Testis (tissue), 2 donors: ENCODE measurements at regions not wholly inside any gene's neighbourhood (a gene's known extent, or its start where the extent isn't known, plus 50 kb on each side); places are given as distances from the start of the nearest gene placed in this dataset.

Source experiments
- DNase-seq: peaks from one replicate; pipeline ENCODE4 v3.0.0-alpha.2; 2019
- H3K27ac ChIP-seq, 2 donors: fragments of 200-600 bp; sonication (generic); one replicate each; pipeline ENCODE4 v1.5.1; 2019
- H3K27me3 ChIP-seq: fragments of 200-600 bp; sonication (generic); one replicate; pipeline ENCODE4 v1.5.1; 2019
- H3K36me3 ChIP-seq: fragments of 200-600 bp; sonication (generic); one replicate; pipeline ENCODE4 v1.5.1; 2017; ENCODE audit warnings: low read depth; ENCODE audit errors: missing control alignments
- H3K4me1 ChIP-seq: fragments of 200-600 bp; sonication (generic); one replicate; pipeline ENCODE4 v1.5.1; 2019
- H3K4me3 ChIP-seq, 2 donors: fragments of 200-600 bp; sonication (generic); one replicate each; pipeline ENCODE4 v1.5.1; 2017 to 2019
- H3K9me3 ChIP-seq: fragments of 200-600 bp; sonication (generic); one replicate; pipeline ENCODE4 v1.5.1; 2017
- POLR2A ChIP-seq: fragments of 450-650 bp; IDR thresholded peaks from one replicate; pipeline ENCODE4 v1.6.1; 2017; ENCODE audit warnings: antibody characterized with exemption, mild to moderate bottlenecking, moderate library complexity
- WGBS, 2 donors: methylation state at CpG; one replicate each; pipeline ENCODE4 v1.1.5; 2018; 5-methylcytosine and 5-hydroxymethylcytosine counted together
- intact Hi-C: fragments of 100-400 bp; cut with DNase I; formaldehyde crosslinking; loops from one replicate; pipeline ENCODE4 v1.15.1; 2023; ENCODE audit warnings: low total_unique reads
- TF ChIP-seq, protein P1 (sequence below), 3 experiments: fragments of 450-650 bp in 2 of 3; fragments of 200-600 bp in 1 of 3; sonication (generic) in 1 of 3; IDR thresholded peaks; one replicate each; pipeline ENCODE4 v1.5.1; 2016 to 2019; ENCODE audit warnings: antibody characterized with exemption in 3 of 3, mild to moderate bottlenecking in 2 of 3, moderate library complexity in 1 of 3

DNA sequence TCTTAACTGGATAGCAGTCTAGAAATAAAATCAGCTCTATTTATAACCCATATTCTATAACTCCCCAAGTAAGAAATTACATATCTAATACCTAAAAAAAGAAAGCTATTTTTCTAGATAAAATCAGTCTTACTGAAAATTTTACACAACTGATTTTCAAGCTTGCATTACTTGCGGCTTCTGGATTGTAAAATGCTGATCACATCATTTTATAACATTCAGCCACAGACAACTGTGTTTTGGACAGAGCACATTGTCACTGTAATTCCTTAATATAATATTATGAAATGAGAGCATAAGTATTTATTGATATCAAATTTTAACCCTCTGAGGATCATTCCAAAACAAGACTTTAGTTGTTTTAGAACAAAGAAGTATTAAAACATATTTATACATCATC lies 78.5 kb upstream of the ARID2 start:
- DNase-seq: no peak
- Histone ChIP-seq H3K27ac (no peak overlapping the region), H3K36me3 (no peaks in the 10 kb centered on the region), H3K9me3 (no peaks in the 10 kb centered on the region), H3K27me3 (no peaks in the 10 kb centered on the region), H3K4me3 (no peak overlapping the region), H3K4me1 (no peaks in the 10 kb centered on the region)
- intact Hi-C loops: no loop called here
- TF ChIP-seq POLR2A: no peak
- WGBS, 2 donors: 69 to 91% methylated on average over 1 of the region's 1 CpG

DNA sequence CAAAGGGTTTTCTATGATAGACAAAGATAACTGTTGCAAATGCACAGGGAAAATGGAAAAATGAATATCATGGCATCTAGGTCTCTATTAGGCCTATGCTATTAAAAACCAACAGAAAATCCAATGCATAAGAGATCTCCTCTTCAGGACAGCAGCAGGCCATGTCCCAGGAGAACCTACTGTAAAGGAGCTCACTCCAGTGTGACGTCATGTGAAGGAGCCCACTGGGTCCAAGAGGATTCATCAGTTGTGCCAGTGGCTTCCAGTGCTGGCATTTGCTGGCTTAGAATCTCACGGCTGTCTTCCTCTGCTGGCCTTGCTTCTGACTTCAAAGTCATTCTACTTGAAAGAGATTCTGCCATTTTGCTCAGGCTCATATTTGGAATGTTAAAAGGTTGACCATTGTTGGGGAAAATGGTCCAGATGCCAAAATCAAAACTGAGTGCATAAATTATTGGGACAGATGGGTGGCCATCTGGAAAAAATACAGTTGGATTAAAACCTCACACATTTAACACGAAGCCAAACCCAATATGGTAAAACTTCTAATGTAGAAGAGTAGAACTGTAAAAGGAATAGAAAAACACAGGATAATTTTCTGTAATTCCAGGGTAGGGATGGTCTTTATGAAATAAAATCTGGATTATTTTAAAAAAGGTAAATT lies 75.4 kb upstream of the ARID2 start:
- H3K4me1 ChIP-seq: no peaks in the 10 kb centered on the region
- no peak for TF ChIP-seq POLR2A
- TF ChIP-seq, protein P1, sequence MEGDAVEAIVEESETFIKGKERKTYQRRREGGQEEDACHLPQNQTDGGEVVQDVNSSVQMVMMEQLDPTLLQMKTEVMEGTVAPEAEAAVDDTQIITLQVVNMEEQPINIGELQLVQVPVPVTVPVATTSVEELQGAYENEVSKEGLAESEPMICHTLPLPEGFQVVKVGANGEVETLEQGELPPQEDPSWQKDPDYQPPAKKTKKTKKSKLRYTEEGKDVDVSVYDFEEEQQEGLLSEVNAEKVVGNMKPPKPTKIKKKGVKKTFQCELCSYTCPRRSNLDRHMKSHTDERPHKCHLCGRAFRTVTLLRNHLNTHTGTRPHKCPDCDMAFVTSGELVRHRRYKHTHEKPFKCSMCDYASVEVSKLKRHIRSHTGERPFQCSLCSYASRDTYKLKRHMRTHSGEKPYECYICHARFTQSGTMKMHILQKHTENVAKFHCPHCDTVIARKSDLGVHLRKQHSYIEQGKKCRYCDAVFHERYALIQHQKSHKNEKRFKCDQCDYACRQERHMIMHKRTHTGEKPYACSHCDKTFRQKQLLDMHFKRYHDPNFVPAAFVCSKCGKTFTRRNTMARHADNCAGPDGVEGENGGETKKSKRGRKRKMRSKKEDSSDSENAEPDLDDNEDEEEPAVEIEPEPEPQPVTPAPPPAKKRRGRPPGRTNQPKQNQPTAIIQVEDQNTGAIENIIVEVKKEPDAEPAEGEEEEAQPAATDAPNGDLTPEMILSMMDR (IDR thresholded peaks at IDR 0.05): no peak
- H3K27me3 ChIP-seq: no peaks in the 10 kb centered on the region
- H3K4me3 ChIP-seq: no peak overlapping the region
- H3K27ac ChIP-seq: no peak overlapping the region
- no peak for DNase-seq
- H3K9me3 ChIP-seq: no peaks in the 10 kb centered on the region
- intact Hi-C loops: no loop called here
- no peaks in the 10 kb centered on the region for H3K36me3 ChIP-seq
- 93 to 95% methylated on average over 3 of the region's 3 CpGs for WGBS, 2 donors

DNA sequence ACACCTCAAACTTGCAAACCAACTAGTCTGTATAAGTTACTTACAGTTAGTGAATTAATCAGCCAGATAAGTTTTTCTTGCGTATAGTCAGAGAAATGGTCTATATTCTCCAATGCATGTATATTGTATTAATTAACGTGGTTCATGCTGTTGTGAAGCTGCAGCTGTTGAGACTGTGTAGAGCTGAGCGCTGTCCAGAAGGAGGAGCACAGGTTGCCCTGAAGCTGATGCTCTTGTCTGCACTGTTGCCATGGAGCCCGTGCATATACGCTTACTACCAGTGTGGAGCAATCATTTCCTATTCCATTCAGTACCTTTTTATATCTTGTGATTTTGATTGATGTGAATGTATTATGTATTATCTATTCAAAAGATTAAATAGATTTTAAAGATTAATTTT lies 74.3 kb upstream of the ARID2 start:
- Histone ChIP-seq H3K4me3 (no peak overlapping the region), H3K9me3 (no peaks in the 10 kb centered on the region), H3K4me1 (no peaks in the 10 kb centered on the region), H3K27me3 (no peaks in the 10 kb centered on the region), H3K27ac (no peak overlapping the region), H3K36me3 (no peaks in the 10 kb centered on the region)
- TF ChIP-seq POLR2A: no peak
- TF ChIP-seq, protein P1 (IDR thresholded peaks at IDR 0.05): no peak
- no peak for DNase-seq
- intact Hi-C loops: no loop called here
- WGBS, 2 donors: 84 to 85% methylated on average over 5 of the region's 5 CpGs

DNA sequence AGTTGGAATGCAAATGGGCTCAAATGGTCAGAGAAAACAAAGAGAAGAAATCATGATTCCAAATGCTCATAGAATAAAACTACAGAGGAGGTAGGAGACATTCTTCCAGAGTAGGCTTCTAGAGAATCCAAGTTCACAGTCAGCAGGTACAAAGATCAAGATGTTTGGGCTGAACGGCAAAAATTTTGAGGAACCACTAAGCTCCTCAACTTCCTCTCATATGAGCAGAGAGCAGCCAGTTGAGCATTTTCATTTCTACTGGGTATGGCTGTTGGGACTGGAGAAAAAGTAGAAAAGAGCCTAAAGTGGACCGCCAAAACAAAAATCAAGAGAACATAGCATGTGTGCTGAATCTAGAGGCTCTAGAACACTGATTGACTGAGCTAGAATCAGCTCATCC lies 73.8 kb upstream of the ARID2 start:
- Histone ChIP-seq H3K4me3 (no peak overlapping the region), H3K27ac (no peak overlapping the region), H3K36me3 (no peaks in the 10 kb centered on the region), H3K4me1 (no peaks in the 10 kb centered on the region), H3K9me3 (no peaks in the 10 kb centered on the region), H3K27me3 (no peaks in the 10 kb centered on the region)
- DNase-seq: no peak
- intact Hi-C loops: no loop called here
- TF ChIP-seq POLR2A: no peak
- TF ChIP-seq, protein P1 (IDR thresholded peaks at IDR 0.05): no peak
- 91 to 94% methylated on average over 2 of the region's 2 CpGs for WGBS, 2 donors

DNA sequence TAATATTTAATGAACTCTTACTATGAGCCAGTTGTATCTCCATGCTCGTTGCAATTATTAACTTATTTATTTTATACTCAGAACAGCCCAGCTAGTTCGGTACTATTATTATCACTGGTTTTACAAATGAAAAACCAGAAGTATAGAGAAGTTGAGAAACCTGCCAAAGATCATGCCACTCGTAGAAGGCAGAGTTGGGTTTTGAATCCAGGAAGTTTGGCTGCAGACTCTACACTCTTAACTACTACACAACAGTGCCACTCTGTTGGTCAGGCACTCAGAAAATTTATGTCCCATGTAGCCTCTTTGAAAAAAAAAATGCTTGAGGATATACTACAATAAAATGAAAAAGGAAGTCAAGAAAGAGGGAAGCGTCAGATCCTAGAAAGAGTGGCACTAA lies 71.5 kb upstream of the ARID2 start:
- Histone ChIP-seq H3K9me3 (no peaks in the 10 kb centered on the region), H3K4me1 (no peaks in the 10 kb centered on the region), H3K27ac (no peak overlapping the region), H3K27me3 (no peaks in the 10 kb centered on the region), H3K36me3 (no peaks in the 10 kb centered on the region), H3K4me3 (no peak overlapping the region)
- intact Hi-C loops: no loop called here
- no peak for TF ChIP-seq POLR2A
- TF ChIP-seq, protein P1 (IDR thresholded peaks at IDR 0.05): no peak
- DNase-seq: no peak
- WGBS, 2 donors: 88 to 92% methylated on average over 4 of the region's 4 CpGs
